ENCODE measurements at regions not wholly inside any gene's neighbourhood (a gene's known extent, or its start where the extent isn't known, plus 50 kb on each side); places are given as distances from the start of the nearest gene placed in this dataset.

- no peak for TF ChIP-seq POLR2A (IDR thresholded peaks at IDR 0.05; ENCODE audit: low read depth, low read length)
- TF ChIP-seq POLR2AphosphoS5 (IDR thresholded peaks at IDR 0.05; ENCODE audit: low read depth, low read length) = no peak
Observed at GRCh38 chr3:159879598-159879997, 109.0 kb upstream of the IL12A start.

All from GM12892 (cell line).